Small intestine (tissue), 7 donors: ENCODE measurements at regions not wholly inside any gene's neighbourhood (a gene's known extent, or its start where the extent isn't known, plus 50 kb on each side); places are given as distances from the start of the nearest gene placed in this dataset.

ENCODE experiments used
- DNase-seq, 2 donors: peaks; one replicate each; pipeline versions ENCODE4 v3.0.0 to v3.0.0-alpha.2; 2013
- FAIRE-seq: peaks from 2 replicates; lab custom pipeline; 2012; peaks lifted over from hg19 to GRCh38; lab: Jason Lieb, UNC
- H3K27ac ChIP-seq, 3 donors: one replicate each; pipeline ENCODE4 v1.5.1; 2013; ENCODE audit warnings: low read length in 2 of 3, mild to moderate bottlenecking in 2 of 3, control low read depth in 1 of 3, inconsistent platforms in 1 of 3, low read depth in 1 of 3, moderate library complexity in 1 of 3
- H3K27me3 ChIP-seq, 3 donors: one replicate each; pipeline ENCODE4 v1.6.1; 2013; ENCODE audit warnings: low read length in 3 of 3, inconsistent platforms in 1 of 3; ENCODE audit not compliant: control insufficient read depth in 3 of 3, insufficient read depth in 3 of 3
- H3K36me3 ChIP-seq, 3 donors: one replicate each; pipeline ENCODE4 v1.6.1; 2013; ENCODE audit warnings: low read length in 3 of 3, inconsistent platforms in 1 of 3, low read depth in 1 of 3, mild to moderate bottlenecking in 1 of 3, moderate library complexity in 1 of 3; ENCODE audit not compliant: control insufficient read depth in 3 of 3, insufficient read depth in 2 of 3
- H3K4me1 ChIP-seq, 3 donors: one replicate each; pipeline ENCODE4 v1.6.1; 2013; ENCODE audit warnings: low read length in 2 of 3, inconsistent platforms in 1 of 3, low read depth in 1 of 3, mild to moderate bottlenecking in 1 of 3, moderate library complexity in 1 of 3; ENCODE audit not compliant: control insufficient read depth in 3 of 3, insufficient read depth in 2 of 3
- H3K4me3 ChIP-seq, 3 donors: one replicate each; pipeline ENCODE4 v1.5.1; 2013; ENCODE audit warnings: low read length in 3 of 3, control low read depth in 1 of 3, inconsistent platforms in 1 of 3, low read depth in 1 of 3, mild to moderate bottlenecking in 1 of 3, moderate library complexity in 1 of 3
- H3K9me3 ChIP-seq, 2 donors: one replicate each; pipeline ENCODE4 v1.6.1; 2013; ENCODE audit warnings: low read depth in 1 of 2, low read length in 1 of 2; ENCODE audit not compliant: control insufficient read depth in 2 of 2, insufficient read depth in 1 of 2
- WGBS, 3 donors: extraction: QIAGEN DNeasy Blood & Tissue Kit; methylation state at CpG; one replicate each; pipeline ENCODE4 v1.1.7; 2013; 5-methylcytosine and 5-hydroxymethylcytosine counted together
- donor health status: healthy with polysubstance abuse.
- donor health status: control.
- donor health status: control.
- donor health status: Bipolar disorder and iron deficiency.
- donor health status: healthy.

- Histone ChIP-seq H3K4me3 (no peak overlapping the region), H3K4me1 (no peaks in the 10 kb centered on the region), H3K27ac (no peak overlapping the region), H3K27me3 (no peaks in the 10 kb centered on the region), H3K36me3 (no peaks in the 10 kb centered on the region), H3K9me3 (peaks cover 0 to 4% of the 10 kb centered on the region in 2 donors)
- 58 to 71% (median 62%) methylated on average over 3 of the region's 3 CpGs for whole genome bisulfite sequencing, 3 donors
- FAIRE-seq (no peak), DNase-seq (no peak)
Measured at GRCh38 chr18:71485611-71486010, 1058.5 kb downstream of the CBLN2 start.

- H3K4me3 ChIP-seq: no peak overlapping the region
- FAIRE-seq: no peak
Measured at GRCh38 chr18:71471963-71472725, 1072.0 kb downstream of the CBLN2 start.

GRCh38 chr18:71456206-71456605, 1087.9 kb downstream of the CBLN2 start:
- no peak for FAIRE-seq
- H3K9me3 ChIP-seq: no peaks in the 10 kb centered on the region
- no peaks in the 10 kb centered on the region for H3K27me3 ChIP-seq
- H3K36me3 ChIP-seq: no peaks in the 10 kb centered on the region
- no peak for DNase-seq
- no peaks in the 10 kb centered on the region for H3K4me1 ChIP-seq
- no peak overlapping the region for H3K4me3 ChIP-seq
- no peak overlapping the region for H3K27ac ChIP-seq
- 50 to 67% (median 58%) methylated on average over 3 of the region's 3 CpGs for WGBS, 3 donors

More at GRCh38 chr18:71471963-71472725, 1072.0 kb downstream of the CBLN2 start:
- WGBS, 3 donors: 82 to 87% (median 86%) methylated on average over 19 of the region's 19 CpGs
- H3K27me3 ChIP-seq: no peaks in the 10 kb centered on the region
- H3K4me1 ChIP-seq: no peaks in the 10 kb centered on the region
- H3K27ac ChIP-seq: no peak overlapping the region
- H3K9me3 ChIP-seq: no peaks in the 10 kb centered on the region
- no peak for DNase-seq
- H3K36me3 ChIP-seq: no peaks in the 10 kb centered on the region

GRCh38 chr18:71450257-71450656, 1093.9 kb downstream of the CBLN2 start:
- DNase-seq (no peak), FAIRE-seq (no peak)
- Histone ChIP-seq H3K27ac (no peak overlapping the region), H3K9me3 (no peaks in the 10 kb centered on the region), H3K4me3 (no peak overlapping the region), H3K27me3 (no peaks in the 10 kb centered on the region), H3K4me1 (no peaks in the 10 kb centered on the region), H3K36me3 (no peaks in the 10 kb centered on the region)
- WGBS, 3 donors: 81 to 89% (median 84%) methylated on average over 3 of the region's 3 CpGs

- DNase-seq (no peak), FAIRE-seq (no peak)
- Histone ChIP-seq H3K27ac (no peak overlapping the region), H3K27me3 (no peaks in the 10 kb centered on the region), H3K9me3 (no peaks in the 10 kb centered on the region), H3K36me3 (no peaks in the 10 kb centered on the region), H3K4me3 (no peak overlapping the region), H3K4me1 (no peaks in the 10 kb centered on the region)
- WGBS, 3 donors: 54 to 59% (median 55%) methylated on average over 3 of the region's 3 CpGs
Measured at GRCh38 chr18:71443706-71444480, 1100.2 kb downstream of the CBLN2 start.

- no peaks in the 10 kb centered on the region for H3K36me3 ChIP-seq
- DNase-seq: no peak
Measured at GRCh38 chr18:71442731-71443141, 1101.4 kb downstream of the CBLN2 start.

GRCh38 chr18:71441156-71441555, 1103.0 kb downstream of the CBLN2 start:
- Histone ChIP-seq H3K9me3 (no peaks in the 10 kb centered on the region), H3K4me1 (no peaks in the 10 kb centered on the region), H3K36me3 (no peaks in the 10 kb centered on the region), H3K27ac (no peak overlapping the region), H3K27me3 (no peaks in the 10 kb centered on the region), H3K4me3 (no peak overlapping the region)
- DNase-seq (no peak), FAIRE-seq (no peak)
- 49 to 69% (median 49%) methylated on average over 4 of the region's 4 CpGs for WGBS, 3 donors

More at GRCh38 chr18:71442731-71443141, 1101.4 kb downstream of the CBLN2 start:
- Histone ChIP-seq H3K4me1 (no peaks in the 10 kb centered on the region), H3K9me3 (no peaks in the 10 kb centered on the region), H3K27me3 (no peaks in the 10 kb centered on the region), H3K4me3 (no peak overlapping the region), H3K27ac (no peak overlapping the region)
- 24 to 37% (median 31%) methylated on average over 3 of the region's 3 CpGs for WGBS, 3 donors
- FAIRE-seq: no peak

GRCh38 chr18:71437511-71437910, 1106.6 kb downstream of the CBLN2 start:
- 66 to 70% (median 70%) methylated on average over 2 of the region's 2 CpGs for WGBS, 3 donors
- no peaks in the 10 kb centered on the region for H3K4me1 ChIP-seq
- H3K27me3 ChIP-seq: no peaks in the 10 kb centered on the region
- no peak overlapping the region for H3K4me3 ChIP-seq
- H3K36me3 ChIP-seq: no peaks in the 10 kb centered on the region
- no peak overlapping the region for H3K27ac ChIP-seq
- no peak for DNase-seq
- H3K9me3 ChIP-seq: no peaks in the 10 kb centered on the region
- FAIRE-seq: no peak
